Ovary (tissue), 3 donors: ENCODE measurements at regions not wholly inside any gene's neighbourhood (a gene's known extent, or its start where the extent isn't known, plus 50 kb on each side); places are given as distances from the start of the nearest gene placed in this dataset.

ENCODE experiments used
- EP300 ChIP-seq: sonication (generic); formaldehyde crosslinking; IDR thresholded peaks from one replicate; pipeline ENCODE4 v1.6.1; 2017; ENCODE audit warnings: antibody characterized with exemption
- POLR2A ChIP-seq: fragments of 450-650 bp; IDR thresholded peaks from one replicate; pipeline ENCODE4 v1.6.1; 2017; ENCODE audit warnings: antibody characterized with exemption, mild to moderate bottlenecking, moderate library complexity
- TF ChIP-seq, protein P1 (sequence below), 3 donors: fragments of 450-650 bp in 2 of 3; fragments of 200-600 bp in 1 of 3; IDR thresholded peaks; one replicate each; pipeline versions ENCODE4 v1.5.1 to v1.8.0; 2016 to 2022; ENCODE audit warnings: antibody characterized with exemption in 3 of 3, mild to moderate bottlenecking in 1 of 3
- donor health status: DM: no; HTN: no; CAD: no.

DNA sequence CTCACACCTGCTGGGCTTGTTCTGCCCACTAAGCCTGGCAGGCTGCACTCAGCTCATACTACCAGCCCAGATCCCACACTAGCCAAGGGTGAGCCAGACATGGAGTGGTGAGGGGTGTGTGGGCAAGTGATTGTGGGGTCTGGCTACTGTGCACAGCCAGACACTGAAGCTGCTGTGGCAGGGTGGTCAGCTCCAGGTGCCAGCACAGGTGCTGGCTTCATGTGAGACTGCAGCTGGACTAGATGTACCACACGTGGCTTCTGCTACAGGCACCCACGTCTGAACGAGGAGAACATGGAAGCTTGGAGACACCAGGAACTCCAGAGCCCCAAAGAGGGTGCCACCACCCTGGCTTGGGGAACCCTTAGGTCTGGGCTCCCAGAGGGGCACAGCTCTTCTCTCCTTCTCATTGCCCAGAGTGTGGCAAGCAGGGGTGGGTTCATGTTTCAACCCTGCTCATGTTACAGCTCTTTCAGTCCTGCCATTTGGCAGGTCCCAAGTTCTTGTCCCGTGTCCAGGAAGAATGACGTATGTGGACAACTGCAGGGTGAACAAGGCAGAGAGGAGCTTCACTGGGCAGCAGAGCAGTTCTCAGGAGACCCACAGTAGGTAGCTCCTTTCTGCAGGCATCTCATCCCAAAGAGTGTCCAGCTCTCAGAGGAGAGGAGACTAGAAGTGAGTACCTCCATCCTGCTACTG, 1624.2 kb upstream of the TMEFF2 start:
- TF ChIP-seq, protein P1, sequence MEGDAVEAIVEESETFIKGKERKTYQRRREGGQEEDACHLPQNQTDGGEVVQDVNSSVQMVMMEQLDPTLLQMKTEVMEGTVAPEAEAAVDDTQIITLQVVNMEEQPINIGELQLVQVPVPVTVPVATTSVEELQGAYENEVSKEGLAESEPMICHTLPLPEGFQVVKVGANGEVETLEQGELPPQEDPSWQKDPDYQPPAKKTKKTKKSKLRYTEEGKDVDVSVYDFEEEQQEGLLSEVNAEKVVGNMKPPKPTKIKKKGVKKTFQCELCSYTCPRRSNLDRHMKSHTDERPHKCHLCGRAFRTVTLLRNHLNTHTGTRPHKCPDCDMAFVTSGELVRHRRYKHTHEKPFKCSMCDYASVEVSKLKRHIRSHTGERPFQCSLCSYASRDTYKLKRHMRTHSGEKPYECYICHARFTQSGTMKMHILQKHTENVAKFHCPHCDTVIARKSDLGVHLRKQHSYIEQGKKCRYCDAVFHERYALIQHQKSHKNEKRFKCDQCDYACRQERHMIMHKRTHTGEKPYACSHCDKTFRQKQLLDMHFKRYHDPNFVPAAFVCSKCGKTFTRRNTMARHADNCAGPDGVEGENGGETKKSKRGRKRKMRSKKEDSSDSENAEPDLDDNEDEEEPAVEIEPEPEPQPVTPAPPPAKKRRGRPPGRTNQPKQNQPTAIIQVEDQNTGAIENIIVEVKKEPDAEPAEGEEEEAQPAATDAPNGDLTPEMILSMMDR (IDR thresholded peaks at IDR 0.05), result no peak
- TF ChIP-seq POLR2A, result no peak
- no peak for TF ChIP-seq EP300
